H1 (cell line): ENCODE measurements at regions not wholly inside any gene's neighbourhood (a gene's known extent, or its start where the extent isn't known, plus 50 kb on each side); places are given as distances from the start of the nearest gene placed in this dataset.

Experiments used
- POLR2AphosphoS5 ChIP-seq: IDR thresholded peaks from 2 replicates; pipeline ENCODE4 v1.6.1; 2011; ENCODE audit warnings: low read depth, low read length
- SAP30 ChIP-seq: fragments of 300-600 bp; sonication (generic); IDR thresholded peaks from 2 replicates; pipeline ENCODE4 v1.7.1; 2012; ENCODE audit warnings: low read length, moderate library complexity, mild to moderate bottlenecking, inconsistent platforms; ENCODE audit not compliant: insufficient read depth, insufficient replicate concordance

- no peak for TF ChIP-seq SAP30
- TF ChIP-seq POLR2AphosphoS5, result no peak
Measured at GRCh38 chr9:1531424-1531823, 481.3 kb downstream of the DMRT2 start (continued).
